Renal pelvis (tissue), 1 donor: ENCODE measurements at regions not wholly inside any gene's neighbourhood (a gene's known extent, or its start where the extent isn't known, plus 50 kb on each side); places are given as distances from the start of the nearest gene placed in this dataset.
A peak's percentile ranks its signal among the peaks of the same experiment; 100 is the strongest.
"Not testable (repeated sequence)": the region's sequence is repeated elsewhere in the genome, so short reads cannot be mapped to it uniquely, and the experiment has no call there.

ENCODE experiments used
- DNase-seq: peaks from one replicate; pipeline ENCODE4 v3.0.0-alpha.2; 2013

GRCh38 chr15:69679623-69680228, 227.1 kb downstream of the RPLP1 start:
- no peak for DNase-seq

DNA sequence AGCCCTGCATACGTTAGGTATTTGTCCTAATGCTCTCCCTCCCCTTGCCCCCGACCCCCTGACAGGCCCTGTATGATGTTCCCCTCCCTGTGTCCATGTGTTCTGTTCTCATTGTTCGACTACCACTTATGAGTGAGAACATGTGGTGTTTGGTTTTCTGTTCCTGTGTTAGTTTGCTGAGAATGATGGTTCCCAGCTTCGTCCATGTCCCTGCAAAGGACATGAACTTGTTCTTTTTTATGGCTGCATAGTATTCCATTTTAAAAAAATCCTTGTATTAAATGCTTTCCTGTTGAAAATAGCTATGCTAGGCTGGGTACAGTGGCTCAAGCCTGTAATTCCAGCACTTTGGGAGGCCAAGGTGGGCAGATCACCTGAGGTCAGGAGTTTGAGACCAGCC, 232.2 kb downstream of the RPLP1 start:
- DNase-seq = not testable (repeated sequence)

- DNase-seq = no peak
Observed at GRCh38 chr15:69685512-69686452, 233.2 kb downstream of the RPLP1 start.

GRCh38 chr15:69686626-69687025, 234.0 kb downstream of the RPLP1 start:
- no peak for DNase-seq

DNA sequence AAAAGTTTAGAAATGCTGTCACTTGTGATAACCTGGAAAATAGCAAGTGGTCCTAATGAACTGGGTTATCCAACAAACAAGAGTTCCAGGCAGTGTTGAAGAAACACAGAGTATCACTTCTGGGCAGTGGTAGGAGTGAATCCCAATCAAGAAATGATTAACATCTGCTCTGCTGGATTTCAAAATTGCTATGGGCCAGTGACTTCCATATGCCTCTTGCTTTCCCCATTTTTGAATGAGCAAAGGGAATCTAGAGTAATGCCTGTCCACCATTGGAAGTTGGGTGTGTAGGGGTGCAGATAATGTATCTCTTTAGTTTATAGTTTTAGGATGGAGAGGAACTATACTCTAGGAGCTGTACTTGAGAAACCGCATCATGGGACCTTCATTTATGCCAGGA, 236.5 kb downstream of the RPLP1 start:
- no peak for DNase-seq

DNA sequence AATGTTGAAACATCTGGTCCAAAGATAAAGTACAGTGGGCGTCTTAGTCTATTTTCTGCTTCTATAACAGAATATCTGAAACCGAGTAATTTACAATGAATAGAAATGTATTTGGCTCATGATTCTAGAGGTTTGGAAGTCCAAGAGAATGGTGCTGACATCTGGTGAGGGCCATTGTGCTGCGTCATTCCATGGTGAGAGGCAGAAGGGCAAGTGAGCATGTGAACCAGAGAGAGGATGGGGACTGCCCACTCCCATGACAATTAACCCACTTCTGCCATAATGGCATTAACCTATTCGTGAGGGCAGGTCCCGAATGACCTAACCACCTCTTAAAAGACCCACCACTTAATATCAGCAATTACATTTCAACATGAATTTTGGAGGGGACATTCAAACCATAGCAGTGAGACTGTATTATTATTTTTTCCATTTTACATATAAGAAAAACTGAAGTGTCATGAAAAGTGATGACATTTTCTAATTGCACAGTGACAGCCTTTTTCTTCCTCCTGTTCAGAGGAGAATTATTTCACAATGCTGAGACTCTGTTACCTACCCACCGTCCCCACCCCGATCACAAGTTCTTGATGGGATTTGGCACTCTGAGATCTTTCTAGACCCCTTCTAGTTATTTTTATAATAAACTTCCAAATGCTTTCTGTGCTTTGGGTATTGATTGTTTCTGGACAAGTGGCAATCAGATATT, 238.8 kb downstream of the RPLP1 start:
- DNase-seq = no peak

DNA sequence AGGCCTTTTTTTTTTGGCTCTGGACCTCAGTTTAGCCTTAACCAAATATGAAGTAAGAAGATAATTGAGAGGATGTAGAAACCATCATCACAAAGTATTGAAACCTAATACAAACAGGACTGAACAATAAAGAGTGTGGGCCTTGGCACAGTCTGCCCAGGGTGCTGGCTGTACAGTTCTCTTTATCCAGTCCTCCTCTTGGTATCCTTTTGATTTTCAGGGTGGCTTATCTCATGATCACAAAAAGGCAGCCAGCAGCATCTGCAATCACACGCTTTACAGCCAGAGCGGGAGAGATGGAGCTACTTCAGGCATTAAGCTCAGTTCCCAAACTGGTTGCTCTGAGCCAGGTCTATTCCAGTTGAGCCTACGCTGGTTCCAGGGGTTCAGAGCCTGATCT, 239.7 kb downstream of the RPLP1 start:
- no peak for DNase-seq

- DNase-seq = no peak
Observed at GRCh38 chr15:69693059-69693458, 240.4 kb downstream of the RPLP1 start.

DNA sequence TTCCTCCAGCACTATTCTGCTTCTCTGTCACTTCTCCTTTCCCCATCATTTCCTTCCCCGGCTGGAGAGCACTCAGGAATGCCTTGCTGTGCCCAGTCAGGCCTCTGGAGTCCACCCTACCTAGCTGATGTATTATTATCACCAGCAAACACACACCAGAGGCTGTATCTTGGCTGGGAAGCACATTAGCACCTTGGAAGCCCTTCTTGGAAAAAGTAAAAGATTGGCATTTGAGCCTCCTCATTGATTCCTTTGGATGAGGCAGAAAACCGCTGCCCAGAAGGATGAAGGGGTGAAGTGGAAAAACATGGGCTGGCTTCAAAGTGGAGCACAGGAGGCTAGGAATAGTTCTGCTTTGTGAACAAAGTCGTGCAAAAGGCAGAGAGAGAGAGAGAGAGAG, 244.3 kb downstream of the RPLP1 start:
- DNase-seq = no peak

GRCh38 chr15:69697916-69698315, 245.3 kb downstream of the RPLP1 start:
- DNase-seq = no peak

DNA sequence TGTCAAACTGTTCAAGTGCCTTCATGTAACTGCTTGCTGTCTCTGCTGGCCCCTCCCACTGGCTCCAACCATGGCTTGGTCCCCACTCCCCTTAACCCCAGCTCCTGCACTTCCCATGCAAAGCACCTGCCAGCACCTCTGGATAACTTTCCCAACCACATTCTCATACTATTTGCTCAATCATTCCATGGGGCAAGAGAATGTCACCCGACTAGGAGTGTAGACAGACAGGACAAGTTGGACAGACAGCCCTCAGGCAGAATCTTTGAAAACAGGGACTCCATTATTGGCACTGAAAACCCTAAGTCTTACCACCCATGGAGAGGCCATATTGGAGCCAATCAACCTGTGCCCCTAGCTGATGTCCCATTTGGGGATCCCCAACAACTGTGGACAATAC, 246.5 kb downstream of the RPLP1 start:
- DNase-seq = no peak

DNA sequence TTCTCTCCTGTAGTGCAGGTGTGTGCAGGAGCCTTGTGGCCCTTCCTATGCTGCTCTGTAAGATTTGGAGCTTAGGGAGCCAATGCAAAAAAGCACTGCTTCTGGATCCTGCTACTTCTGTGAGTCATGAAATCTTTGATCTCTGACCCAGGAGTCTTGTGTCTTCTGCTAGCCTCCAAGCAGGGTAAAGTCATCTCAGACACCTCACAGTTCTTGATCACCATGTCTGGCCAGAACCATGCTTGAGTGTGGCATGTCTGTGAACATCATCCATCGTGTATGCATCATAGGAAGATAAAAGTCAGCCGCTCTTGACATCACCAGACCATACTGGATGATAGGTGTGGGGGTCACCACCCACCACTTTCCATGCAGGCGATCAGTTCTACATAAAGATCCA, 247.8 kb downstream of the RPLP1 start:
- no peak for DNase-seq

GRCh38 chr15:69701198-69701597, 248.6 kb downstream of the RPLP1 start:
- DNase-seq = no peak

GRCh38 chr15:69703532-69704187, 251.0 kb downstream of the RPLP1 start:
- DNase-seq = peak; percentile 60

DNA sequence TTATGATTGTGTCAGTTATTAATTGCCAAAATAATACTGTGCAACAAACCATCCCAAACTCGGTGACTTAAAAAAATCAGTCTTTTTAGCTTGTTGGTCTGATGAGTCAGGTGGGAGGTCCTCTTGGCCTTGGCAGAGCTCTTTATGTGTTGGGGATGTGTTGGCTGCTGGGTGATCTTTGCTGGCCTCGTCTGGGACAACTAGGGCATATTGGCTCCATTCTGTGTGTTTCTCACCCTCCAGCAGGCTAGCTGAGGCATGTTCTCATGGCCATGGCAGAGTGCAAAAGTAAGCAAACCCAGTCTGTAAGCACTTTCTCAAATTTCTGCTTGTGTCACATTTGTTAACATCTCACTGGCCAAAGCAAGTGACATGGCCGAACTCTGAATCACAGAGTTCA, 251.6 kb downstream of the RPLP1 start:
- no peak for DNase-seq

DNA sequence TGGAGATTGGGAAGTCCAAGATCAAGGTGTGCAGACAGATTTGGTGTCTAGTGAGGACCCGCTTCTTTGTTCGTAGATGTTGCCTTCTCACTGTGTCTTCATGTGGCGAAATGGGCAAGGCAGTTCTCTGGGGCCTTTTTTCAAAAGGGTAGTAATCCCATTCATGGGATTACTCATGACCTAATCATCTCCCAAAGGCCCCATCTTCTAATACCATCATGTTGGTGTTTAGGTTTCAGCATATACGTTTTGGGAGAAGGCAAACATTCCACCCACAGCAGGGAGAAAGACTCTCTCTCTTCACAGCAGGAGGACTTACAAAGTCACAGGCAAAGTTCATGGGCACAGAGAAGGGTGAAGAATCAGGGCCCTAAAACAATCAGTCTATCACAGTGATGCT, 252.1 kb downstream of the RPLP1 start:
- DNase-seq = no peak

DNA sequence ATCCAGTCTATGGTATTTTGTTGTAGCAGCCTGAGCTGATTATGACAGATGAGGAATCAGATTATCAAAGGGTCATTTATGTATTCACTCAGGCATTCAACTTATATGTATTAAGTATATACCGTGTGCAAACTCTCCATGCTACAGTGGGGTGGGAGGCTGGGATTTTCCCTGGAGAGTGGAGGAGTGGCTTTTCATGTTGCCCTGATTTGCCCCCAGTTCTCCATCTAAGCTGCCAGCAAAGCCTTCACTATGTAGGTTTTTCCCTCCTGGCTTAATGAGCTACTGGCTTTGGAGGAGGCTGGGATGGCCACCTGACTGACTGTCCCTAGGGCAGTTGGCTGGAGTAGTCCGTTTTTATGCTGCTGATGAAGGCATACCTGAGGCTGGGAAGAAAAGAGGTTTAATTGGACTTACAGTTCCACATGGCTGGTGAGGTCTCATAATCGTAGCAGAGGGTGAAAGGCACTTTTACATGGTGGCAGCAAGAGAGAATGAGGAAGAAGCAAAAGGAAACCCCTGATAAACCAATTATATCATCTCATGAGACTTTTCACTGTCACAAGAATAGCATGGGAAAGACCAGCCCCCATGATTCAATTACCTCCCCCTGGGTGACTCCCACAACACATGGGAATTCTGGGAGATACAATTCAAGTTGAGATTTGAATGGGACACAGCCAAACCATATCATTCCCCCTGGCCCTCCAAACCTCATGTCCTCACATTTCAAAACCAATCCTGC, 253.9 kb downstream of the RPLP1 start:
- DNase-seq = no peak

- DNase-seq = not testable (repeated sequence)
Observed at GRCh38 chr15:69707241-69707640, 254.6 kb downstream of the RPLP1 start.

DNA sequence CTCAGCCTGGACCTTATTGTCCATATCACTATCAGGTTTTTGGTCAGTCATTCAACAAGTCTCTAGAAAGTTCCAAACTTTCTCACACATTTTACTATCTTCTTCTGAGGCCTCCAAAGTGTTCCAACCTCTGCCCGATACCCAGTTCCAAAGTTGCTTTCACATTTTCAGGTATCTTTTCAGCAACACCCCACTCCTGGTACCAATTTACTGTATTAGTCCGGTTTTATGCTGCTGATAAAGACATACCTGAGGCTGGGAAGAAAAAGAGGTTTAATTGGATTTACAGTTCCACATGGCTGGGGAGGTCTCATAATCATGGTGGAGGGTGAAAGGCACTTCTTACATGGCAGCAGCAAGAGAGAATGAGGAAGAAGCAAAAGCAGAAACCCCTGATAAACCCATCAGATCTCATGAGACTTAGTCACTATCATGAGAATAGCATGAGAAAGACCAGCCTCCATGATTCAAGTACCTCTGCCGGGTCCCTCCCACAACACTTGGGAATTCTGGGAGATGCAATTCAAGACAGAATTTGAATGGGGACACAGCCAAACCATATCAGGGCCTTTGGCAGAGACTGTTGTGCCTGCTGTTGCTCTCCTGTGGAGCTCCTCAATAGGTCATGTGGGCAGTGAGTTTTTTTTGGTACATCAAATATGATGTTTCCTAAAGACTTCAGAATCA, 256.0 kb downstream of the RPLP1 start:
- not testable (repeated sequence) for DNase-seq

- DNase-seq = no peak
Observed at GRCh38 chr15:69712991-69713390, 260.4 kb downstream of the RPLP1 start.
